HG03139 (cell line): ENCODE measurements at regions not wholly inside any gene's neighbourhood (a gene's known extent, or its start where the extent isn't known, plus 50 kb on each side); places are given as distances from the start of the nearest gene placed in this dataset.
"Not testable (repeated sequence)": the region's sequence is repeated elsewhere in the genome, so short reads cannot be mapped to it uniquely, and the experiment has no call there.

Experiments used
- ATAC-seq: cut with Tn5 transposase; IDR thresholded peaks from one replicate; pipeline ENCODE4 v1.9.1; 2021; ENCODE audit not compliant: unreplicated experiment

DNA sequence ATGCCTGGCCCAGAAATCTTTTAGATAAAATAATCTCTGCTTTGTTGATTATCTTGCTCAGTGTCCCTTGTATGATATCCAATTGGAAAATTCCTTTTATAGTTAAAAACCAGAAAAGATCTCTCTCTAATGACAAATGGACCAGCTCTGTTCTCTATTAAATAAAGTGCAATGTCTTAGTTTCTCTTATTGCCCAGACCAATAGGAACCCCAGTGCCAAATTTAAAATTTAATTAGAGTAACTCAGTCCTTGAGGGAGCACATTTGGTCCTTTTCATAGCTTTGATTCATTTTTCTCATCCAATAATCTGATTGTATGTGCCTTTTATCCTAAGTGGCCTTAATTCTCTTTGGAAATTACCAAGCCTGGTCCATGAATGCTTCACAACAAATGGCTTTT lies 158.9 kb upstream of the FOXK1 start:
- no peak for ATAC-seq

DNA sequence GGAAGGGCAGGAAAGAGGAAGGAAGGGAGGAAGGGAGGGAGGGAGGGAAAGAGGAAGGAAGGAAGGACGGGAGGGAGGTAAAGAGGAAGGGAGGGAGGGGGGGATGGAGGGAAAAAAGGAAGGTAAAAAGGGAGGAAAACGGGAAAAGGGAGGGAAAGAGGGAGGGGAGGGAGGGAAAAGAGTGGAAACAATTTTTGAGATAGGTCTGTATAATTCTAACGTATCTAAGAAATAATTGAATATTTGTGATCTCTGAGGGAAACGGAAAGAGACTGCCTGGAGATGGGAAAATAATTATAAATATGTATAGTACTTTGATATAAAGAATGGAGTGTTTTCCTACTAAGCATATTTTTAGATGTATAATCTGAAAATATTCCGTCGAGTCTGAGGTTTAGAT lies 158.2 kb upstream of the FOXK1 start:
- ATAC-seq: no peak

DNA sequence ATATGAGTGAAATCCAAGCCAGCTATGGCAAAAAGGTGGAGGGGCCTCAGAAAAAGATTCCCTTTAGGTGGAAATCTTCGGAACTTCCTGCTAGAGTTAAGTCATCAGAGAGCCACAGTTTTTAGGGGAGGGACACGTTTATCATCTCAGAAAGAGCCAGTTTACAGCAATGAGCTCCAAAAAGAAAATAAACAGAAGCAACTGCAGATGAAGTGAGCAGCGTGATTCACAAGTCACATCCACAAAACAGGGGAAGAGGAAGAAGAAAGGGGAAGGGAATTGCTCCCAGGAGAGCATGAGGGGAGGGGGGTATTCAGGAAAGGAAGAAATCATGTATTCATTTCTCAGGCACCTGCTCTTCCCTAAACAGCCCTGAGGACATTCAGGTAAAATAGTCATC lies 156.2 kb upstream of the FOXK1 start:
- ATAC-seq: no peak

DNA sequence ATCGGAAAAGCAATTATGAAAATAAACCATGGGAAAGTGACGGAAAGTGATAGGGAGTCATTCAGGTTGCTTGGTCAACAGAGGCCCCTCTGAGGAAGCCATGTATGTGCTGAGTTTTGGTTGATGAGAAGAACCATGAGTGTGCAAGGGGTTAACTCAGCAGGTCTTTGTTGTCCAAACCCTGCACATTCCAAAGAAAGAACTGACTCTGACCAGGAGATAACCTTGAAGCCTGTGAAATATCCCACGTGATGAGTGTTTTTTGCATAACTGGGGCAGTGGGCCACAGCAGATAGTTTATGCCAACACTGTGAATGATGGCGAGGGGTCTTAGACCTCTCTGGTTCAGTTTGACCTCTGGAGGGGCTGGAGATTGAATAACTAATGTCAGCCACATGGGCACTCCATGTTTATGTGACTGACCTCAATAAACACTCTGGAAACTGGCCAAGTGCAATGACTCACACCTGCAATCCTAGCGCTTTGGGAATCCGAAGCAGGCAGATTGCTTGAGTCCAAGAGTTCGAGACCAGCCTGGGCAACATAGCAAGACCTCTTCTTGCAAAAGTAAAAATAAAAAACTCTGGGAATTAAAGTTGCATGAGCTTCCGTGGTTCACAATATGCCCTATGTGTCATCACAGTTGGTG lies 154.0 kb upstream of the FOXK1 start:
- no peak for ATAC-seq

DNA sequence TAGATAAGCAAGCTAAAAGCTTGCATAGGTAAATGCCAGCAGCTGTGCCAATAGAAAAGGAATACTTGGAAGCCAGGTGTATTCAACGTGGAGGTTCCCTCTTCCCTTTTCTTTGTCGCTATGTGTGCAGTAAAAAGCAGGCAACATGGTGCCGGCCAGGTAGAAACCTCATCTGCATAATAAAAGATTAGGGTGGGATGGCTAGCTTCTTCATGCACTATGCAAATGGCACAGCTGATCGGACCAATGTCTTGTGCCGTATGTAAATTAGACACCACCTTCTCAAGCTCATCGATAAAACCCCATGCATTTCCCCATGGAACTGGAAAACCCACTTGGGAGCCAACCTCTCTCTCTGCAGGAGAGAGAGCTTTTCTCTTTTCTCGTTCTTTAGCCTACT lies 150.9 kb upstream of the FOXK1 start:
- ATAC-seq: no peak

DNA sequence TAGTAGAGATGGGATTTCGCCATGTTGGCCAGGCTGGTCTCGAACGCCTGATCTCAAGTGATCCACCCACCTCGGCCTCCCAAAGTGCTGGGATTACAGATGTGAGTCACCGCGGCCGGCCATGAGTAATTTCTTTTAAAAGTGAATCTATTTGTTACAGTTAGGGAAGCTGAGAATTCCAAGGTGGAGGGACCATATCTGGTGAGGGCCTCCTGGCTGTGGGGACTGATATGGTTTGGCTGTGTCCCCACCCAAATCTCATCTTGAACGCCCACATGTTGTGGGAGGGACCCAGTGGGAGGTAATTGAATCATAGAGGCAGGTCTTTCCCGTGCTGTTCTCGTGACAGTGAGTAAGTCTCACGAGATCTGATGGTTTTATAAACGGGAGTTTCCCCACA lies 148.8 kb upstream of the FOXK1 start:
- ATAC-seq: not testable (repeated sequence)

DNA sequence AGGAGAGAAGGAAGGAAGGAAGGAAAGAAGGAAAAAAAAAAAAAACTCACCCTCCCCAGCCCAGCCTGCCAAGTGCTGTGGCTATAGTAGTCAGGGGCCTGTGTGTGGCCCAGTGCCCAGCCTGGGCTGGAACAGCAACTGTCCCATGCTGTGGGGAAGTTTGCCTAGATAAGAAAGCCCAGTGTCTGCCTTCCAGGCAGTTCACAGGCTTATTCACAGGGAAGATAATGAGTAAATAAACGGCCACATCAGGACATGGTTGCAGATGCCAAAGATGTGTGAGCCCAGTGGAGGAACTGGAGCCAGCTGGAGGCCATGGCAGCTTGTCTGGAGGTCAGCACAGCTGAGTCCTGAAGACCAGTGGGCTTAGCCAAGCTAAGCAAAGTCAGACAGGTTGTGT lies 132.4 kb upstream of the FOXK1 start:
- no peak for ATAC-seq

DNA sequence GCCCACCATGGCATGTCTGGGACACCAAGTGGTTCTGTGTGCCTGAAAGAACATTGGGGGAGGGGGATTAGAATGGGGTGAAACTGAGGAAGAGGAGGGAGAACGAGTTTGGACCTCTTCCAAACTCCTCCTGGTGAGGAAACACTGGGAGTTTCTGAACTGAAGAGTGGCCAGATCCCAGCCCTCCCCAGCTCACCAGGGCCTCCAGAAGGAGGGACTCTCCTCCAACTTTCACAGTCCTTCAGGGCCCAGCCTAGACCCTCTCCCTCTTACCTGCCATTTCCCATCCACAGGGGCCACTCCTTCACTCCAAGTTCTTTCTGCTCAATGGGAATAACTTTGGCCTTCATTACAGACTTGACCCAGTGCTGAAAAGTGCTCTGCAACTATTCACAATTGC lies 132.0 kb upstream of the FOXK1 start:
- ATAC-seq: no peak

DNA sequence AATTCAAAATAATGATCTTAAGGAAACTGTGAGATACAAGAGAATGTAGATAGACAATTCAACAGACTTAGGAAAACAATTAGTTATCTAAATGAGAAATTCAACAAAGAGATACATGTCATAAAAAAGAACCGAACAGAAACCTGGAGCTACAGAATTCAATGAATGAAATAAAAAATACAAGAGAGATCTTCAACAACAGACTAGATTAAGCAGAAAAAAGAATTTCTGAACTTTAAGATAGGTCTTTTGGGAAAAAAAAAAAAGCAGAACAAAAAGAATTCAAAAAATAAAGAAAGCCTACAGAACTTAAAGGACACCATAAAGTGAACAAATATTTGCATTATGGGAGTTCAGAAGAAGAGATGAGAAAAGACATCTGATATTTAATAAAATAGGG lies 129.1 kb upstream of the FOXK1 start:
- ATAC-seq: no peak

DNA sequence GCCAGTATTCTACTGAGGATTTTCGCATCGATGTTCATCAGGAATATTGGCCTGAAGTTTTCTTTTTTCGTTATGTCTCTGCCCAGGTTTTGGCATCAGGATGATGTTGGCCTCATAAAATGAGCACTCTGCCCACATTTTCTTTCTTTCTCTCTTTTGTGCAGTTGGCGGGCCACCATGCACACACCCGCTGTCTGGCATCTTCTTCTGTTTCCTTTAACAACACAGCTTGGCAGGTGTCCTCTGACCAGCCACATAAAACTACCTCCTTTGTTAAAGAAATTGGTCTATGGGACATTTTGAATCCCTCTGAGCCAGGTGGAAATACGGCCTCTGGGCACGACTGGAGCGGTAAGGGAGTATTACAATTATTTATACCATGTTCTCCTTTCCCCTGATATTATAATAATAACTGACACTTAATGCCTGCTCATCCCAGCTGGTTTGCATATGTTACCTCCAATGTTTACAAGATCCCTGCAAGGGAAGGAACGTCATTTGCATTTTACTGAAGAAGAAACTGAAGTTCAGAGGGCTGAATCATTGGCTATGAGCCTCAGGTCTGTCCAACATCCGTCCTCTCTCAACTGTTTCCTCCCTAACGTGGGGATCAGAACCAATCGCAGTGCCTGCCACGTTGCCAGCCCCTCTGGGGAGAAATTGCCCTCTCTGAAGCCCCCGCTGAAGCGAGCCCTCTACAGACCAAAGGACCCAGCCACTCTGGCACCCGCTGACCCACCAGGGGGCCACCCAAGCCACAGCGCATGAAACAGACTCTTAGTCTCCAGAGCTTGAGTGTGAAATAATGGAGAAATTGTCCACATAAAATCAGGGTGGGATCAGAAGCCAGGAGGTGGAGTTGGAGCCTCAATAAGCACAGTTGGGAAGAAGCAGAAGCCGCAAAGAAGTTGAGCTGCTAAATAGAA lies 125.0 kb upstream of the FOXK1 start:
- ATAC-seq: no peak

DNA sequence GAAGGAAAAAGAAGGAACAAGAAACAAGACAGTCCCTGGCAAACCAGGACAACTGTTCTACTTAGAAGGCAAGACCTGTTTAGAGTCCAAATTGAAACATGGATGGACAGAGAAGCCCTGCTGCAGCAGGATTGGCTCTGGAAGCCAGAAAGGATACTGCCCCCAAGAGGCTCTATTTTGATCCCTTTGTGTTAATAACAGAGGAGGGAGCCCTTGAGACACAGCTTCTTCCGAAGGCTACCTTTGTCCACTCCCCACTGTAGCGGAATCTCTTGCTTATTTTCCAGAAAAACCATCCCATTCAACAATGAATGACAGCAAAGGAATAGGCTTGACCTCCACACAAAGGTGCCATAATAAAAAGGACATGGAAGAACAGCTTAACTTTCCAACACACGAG lies 120.3 kb upstream of the FOXK1 start:
- no peak for ATAC-seq

DNA sequence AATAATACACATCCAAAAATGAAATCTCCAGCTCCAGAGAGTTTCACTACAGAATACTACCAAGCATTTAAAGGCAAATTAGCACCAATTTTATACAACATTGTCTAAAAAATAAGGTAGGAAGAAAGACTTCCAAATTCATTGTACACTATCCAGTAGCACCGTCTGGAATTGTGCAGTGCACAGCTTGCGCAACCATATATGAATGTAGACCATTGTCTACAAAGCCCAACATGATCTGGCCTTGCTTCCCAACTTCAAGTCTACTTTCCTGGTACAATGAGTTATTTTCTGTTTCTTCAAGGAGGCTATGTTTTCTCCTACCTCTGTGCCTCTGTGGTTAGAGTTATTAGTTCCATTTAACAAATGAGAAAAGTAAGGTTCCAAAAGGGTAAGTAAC lies 115.4 kb upstream of the FOXK1 start:
- no peak for ATAC-seq

DNA sequence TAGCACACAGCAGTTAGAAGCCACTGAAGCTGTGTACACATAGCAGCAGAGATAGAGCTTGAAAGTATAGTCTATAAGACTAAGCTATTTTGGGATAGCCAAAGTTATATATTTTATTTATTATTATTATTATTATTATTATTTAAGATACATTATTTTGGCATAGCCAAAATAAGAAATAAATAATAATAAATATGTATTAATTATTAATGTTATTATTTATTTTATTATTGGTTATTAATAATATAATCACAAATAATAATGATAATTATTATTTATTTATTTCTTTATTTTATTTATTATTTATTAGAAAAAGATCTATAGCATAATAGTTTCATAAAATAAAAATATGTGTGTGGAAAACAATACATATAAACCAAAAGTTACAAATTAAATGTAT lies 107.2 kb upstream of the FOXK1 start:
- ATAC-seq: no peak

DNA sequence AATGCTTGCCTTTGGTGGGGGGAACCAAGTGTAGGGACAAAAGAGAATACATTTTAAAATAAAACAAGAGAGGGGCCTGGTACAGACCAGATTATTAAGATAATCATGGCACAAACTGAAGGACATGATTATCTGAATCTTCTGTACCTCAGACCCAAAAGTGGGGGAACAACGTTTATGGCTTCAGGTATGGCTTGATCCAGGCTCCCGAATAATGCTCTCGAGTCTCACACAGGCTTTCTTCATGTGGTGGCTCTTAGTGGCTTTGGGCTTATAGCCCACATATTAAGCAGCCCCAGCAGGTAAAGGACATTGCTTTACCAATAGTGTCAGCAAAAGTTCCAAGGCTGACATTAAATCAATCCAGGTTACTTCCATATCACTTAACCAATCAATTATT lies 106.8 kb upstream of the FOXK1 start:
- no peak for ATAC-seq

DNA sequence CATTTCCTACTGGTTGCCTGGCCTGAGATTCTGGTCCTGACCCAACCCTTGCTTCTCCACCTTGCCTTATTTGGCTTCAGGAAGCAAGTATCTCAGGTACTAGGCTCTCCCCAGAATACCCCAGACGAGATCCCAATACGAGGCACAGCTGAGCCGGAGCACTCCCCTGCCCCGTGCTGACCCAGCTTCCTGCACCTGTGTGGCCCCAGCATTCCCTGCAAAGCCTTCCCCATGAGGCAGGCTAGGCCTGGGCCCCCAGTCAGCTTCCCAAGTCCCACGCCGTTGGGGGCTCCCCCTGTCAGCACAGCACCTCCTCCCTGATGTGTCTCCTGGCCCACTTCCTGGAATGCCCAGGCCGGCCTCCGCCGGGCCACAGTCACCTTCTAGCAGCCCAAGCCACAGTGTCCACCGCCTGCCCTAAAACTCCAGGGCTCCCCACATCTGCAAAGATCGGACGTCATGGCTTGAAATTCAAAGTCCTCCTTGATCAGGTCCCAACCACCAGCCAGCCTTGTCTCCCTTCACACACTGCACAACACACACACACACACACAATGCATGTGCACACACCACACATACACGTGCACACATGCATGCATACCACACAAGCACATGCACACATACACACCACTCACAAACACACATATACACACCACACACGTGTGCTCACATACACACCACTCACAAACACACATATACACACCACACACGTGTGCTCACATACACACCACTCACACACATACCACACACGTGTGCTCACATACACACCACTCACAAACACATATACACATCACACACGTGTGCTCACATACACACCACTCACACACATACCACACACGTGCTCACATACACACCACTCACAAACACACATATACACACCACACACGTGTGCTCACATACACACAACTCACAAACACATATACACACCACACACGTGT lies 78.9 kb upstream of the FOXK1 start:
- no peak for ATAC-seq

DNA sequence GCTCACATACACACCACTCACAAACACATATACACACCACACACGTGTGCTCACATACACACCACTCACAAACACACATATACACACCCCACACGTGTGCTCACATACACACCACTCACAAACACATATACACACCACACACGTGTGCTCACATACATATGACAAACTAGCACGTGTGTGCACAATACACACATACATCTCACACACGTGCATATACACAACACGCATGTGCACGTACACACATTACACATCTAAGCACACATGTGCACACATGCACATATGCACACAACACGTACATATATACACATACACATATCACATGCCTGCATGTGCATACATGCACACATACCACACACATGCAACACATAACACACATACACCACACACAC lies 78.3 kb upstream of the FOXK1 start:
- no peak for ATAC-seq

DNA sequence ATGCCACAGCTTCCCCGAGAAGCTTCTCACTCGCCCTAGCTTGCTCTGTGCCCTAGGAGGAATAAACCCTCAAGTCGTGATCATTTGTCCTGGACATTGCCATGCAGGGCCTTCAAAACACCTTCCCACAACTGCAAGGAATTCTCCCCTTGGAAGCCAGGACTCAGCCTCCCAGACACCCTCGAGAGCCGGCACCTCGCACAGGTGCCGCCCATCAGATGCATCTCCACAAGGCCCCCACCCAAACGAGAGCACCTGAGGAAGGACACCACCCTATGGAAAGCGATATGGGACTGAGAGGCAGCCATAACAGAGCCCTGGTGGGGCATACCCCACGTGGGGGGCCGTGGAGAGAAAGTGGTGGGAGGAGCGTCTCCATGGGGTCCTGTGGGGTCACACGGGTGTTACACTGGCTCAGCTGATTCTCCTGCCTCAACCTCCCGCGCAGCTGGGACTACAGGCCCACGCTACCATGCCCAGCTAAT lies 77.6 kb upstream of the FOXK1 start:
- ATAC-seq: no peak

DNA sequence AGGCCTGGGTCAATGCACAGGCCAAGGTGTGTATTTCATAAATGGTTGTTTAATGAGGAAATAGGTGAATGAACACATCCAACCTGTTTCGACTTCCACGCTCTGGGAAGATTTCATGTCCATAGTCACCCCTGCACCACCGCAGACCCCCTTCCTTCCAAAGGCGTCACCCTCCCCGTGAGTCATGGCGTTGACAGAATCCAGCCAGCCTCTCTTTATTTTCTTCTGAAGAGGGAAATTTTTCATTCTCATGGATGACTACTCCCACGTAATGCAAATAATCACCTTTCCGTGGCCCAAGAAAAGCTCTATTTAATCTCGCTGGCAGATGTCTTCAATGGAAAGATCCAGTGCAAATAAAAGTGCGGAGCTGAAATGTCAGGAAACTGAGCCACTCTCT lies 75.3 kb upstream of the FOXK1 start:
- ATAC-seq: no peak

DNA sequence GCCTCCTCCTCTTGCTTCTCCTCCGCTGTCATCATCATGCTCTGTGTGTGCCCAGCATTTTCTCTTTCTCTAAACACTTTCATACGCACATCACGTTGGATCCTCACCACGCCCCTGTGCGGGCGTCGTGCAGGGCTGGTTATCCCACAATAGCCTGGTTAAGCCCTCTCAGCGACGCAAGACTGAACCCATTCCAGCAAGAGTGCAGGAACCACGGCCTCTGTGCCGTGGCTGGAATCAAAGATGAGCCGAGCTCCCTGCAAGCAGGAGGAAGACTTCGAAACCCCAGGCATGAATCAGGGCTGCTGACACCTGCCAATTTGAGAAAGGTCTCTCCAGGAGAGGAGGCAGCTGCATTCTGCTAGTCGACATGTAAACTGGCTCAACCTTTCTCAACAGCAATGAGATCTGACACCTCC lies 74.8 kb upstream of the FOXK1 start:
- ATAC-seq: no peak

DNA sequence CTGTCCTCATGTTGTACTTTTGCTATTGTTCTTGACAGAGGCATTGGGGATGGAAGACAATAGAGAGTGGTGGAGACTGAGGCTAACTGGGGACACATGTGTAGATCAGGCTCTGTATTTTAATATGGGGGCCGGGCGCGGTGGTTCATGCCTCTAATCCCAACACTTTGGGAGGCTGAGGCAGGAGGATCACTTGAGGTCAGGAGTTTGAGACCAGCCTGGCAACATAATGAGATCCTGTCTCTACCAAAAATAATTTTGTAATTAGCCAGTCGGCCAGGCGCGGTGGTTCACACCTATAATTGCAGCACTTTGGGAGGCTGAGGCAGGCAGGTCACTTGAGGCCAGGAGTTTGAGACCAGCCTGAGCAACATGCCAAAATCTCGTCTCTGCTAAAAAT lies 72.5 kb upstream of the FOXK1 start:
- not testable (repeated sequence) for ATAC-seq

DNA sequence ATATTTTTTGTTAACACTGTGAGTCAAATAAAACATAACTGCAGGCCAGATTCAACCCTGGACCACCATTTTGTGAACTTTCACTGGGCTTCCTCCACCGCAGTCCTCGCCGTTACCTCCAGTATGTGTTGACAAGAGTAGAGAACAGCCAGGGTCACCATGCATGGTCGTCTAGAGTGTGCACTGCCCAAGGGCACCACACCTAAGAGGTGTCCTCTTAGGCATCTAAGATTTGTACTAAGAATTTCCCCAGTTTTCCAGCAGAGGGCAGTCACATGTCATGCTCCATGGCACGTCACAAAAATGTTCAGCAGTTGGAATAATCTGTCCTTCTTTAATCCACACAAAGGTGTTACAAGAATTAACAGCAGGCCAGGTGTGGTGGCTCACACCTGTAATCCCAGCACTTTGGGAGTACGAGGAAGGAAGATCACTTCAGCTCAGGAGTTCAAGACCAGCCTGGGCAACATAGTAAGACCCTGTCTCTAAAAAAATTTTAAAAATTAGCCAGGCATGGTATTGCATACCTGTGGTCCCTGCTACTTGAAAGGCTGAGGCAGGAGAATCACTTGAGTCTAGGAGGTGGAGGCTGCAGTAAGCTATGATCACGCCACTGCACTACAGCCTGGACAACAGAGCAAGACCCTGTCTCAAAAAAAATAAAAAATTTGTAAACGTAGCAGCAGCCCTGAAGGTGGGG lies 71.2 kb upstream of the FOXK1 start:
- peak; percentile 56 for ATAC-seq
